HL-60 (cell line): ENCODE measurements at regions not wholly inside any gene's neighbourhood (a gene's known extent, or its start where the extent isn't known, plus 50 kb on each side); places are given as distances from the start of the nearest gene placed in this dataset.

Experiments used
- DNase-seq, 2 experiments: peaks; one replicate each; pipeline ENCODE4 v3.0.0-alpha.2; 2010 to 2020; ENCODE audit warnings: low read depth in 1 of 2, low spot score in 1 of 2
- H3K27ac ChIP-seq: fragments of 250-450 bp; sonication (Bioruptor Pico); replicated peaks from 2 replicates; pipeline ENCODE4 v1.5.1; 2020; ENCODE audit warnings: mild to moderate bottlenecking, moderate library complexity
- H3K27me3 ChIP-seq: fragments of 250-450 bp; sonication (Bioruptor Pico); 2 replicates; pipeline ENCODE4 v1.5.1; 2021; ENCODE audit warnings: mild to moderate bottlenecking, moderate library complexity; ENCODE audit not compliant: insufficient read depth, poor library complexity, severe bottlenecking
- H3K4me3 ChIP-seq: replicated peaks from 2 replicates; pipeline ENCODE4 v1.5.1; 2011; ENCODE audit warnings: mild to moderate bottlenecking, control low read depth, low read length; ENCODE audit not compliant: insufficient read depth
- CTCF ChIP-seq: IDR thresholded peaks from one replicate; pipeline ENCODE4 v1.5.1; 2011; ENCODE audit warnings: low read length, control low read depth, inconsistent platforms; ENCODE audit not compliant: insufficient read depth
- GABPA ChIP-seq: IDR thresholded peaks from 2 replicates; pipeline ENCODE4 v1.6.1; 2012; ENCODE audit warnings: low read depth
- POLR2AphosphoS5 ChIP-seq: IDR thresholded peaks from 2 replicates; pipeline ENCODE4 v1.6.1; 2012; ENCODE audit warnings: low read depth
- REST ChIP-seq: IDR thresholded peaks from 2 replicates; pipeline ENCODE4 v1.6.1; 2012; ENCODE audit warnings: low read depth; ENCODE audit not compliant: insufficient replicate concordance
- SPI1 ChIP-seq: IDR thresholded peaks from 2 replicates; pipeline ENCODE4 v1.6.1; 2012; ENCODE audit warnings: low read depth, mild to moderate bottlenecking, borderline replicate concordance

- H3K27me3 ChIP-seq, result no peaks in the 10 kb centered on the region
- TF ChIP-seq REST (no peak), POLR2AphosphoS5 (no peak), GABPA (no peak), CTCF (no peak), SPI1 (no peak)
Observed at GRCh38 chr15:53875139-53875538, 103.1 kb upstream of the UNC13C start.

GRCh38 chr15:53872410-53872809 is 105.8 kb upstream of the UNC13C start:
- H3K27me3 ChIP-seq, result no peaks in the 10 kb centered on the region
- TF ChIP-seq GABPA, result 0 out of 2 replicates have a peak, but pooled peaks have one; percentile 19
- no peak; the same call in 1 of the 2 replicates for TF ChIP-seq SPI1
- DNase-seq, result peak in 1 of 2 experiments; percentile 6
- no peak overlapping the region for H3K4me3 ChIP-seq
- H3K27ac ChIP-seq, result no peak overlapping the region; the same call in 1 of the 2 replicates

More at GRCh38 chr15:53875139-53875538, 103.1 kb upstream of the UNC13C start:
- no peak overlapping the region for H3K4me3 ChIP-seq
- DNase-seq, result no peak
- H3K27ac ChIP-seq, result no peak overlapping the region

- H3K4me3 ChIP-seq, result no peak overlapping the region
- DNase-seq, result no peak
- H3K27ac ChIP-seq, result no peak overlapping the region
- no peaks in the 10 kb centered on the region for H3K27me3 ChIP-seq
- TF ChIP-seq REST, result no peak
- no peak for TF ChIP-seq GABPA
- TF ChIP-seq SPI1, result no peak
- TF ChIP-seq CTCF, result no peak
- no peak for TF ChIP-seq POLR2AphosphoS5
Observed at GRCh38 chr15:53869806-53870073, 108.5 kb upstream of the UNC13C start.

- peak in 1 of 2 experiments; percentile 2 for DNase-seq
- no peaks in the 10 kb centered on the region for H3K27me3 ChIP-seq
- TF ChIP-seq CTCF (peak; percentile 15), POLR2AphosphoS5 (no peak)
Observed at GRCh38 chr15:53869044-53869805, 109.0 kb upstream of the UNC13C start.

More at GRCh38 chr15:53869044-53869805, 109.0 kb upstream of the UNC13C start:
- Histone ChIP-seq H3K27ac (no peak overlapping the region), H3K4me3 (no peak overlapping the region)
